DMS 273 treated with DMSO at 0.1 percent for 48 hours (cell line): ENCODE measurements at regions not wholly inside any gene's neighbourhood (a gene's known extent, or its start where the extent isn't known, plus 50 kb on each side); places are given as distances from the start of the nearest gene placed in this dataset.
"Not testable (repeated sequence)": the region's sequence is repeated elsewhere in the genome, so short reads cannot be mapped to it uniquely, and the experiment has no call there.

Source experiments
- DNase-seq: peaks from one replicate; lab custom pipeline; 2025; lab: John Stamatoyannopoulos, UW

GRCh38 chr22:48403521-48404403 is 1423.9 kb downstream of the BRD1 start:
- no peak for DNase-seq

DNA sequence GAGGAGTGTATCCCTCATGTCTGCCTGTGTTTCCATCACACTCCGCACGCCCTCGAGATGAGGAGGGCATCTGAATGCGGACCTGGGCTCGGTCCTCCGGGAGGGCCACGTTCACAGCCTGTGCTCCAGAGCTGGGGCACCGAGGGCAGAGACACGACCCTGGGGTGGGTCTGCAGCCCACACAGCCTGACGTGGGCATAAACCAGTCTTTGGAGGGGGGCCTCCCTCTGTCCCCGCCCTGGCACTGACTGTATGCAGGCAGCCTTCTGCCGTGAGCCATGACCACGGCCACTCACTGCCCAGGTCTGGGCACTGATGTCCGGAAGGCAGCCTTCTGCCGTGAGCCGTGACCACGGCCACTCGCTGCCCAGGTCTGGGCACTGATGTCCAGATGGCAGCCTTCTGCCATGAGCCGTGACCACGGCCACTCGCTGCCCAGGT is 1425.1 kb downstream of the BRD1 start:
- DNase-seq = no peak

DNA sequence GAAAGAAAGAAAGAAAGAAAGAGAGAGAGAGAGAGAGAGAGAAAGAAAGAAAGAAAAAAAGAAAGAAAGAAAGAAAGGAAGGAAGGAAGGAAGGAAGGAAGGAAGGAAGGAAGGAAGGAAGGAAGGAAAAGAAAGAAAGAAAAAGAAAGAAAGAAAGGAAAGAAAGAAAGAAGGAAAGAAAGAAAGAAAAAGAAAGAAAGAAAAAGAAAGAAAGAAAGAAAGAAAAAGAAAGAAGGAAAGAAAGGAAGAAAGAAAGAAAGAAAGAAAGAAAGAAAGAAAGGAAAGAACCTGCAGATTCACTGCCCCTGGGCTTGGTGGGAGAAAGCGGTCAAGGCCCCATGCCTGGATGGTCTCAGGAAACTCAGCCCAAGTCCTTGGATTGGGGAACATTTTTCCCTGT is 1426.2 kb downstream of the BRD1 start:
- DNase-seq = not testable (repeated sequence)

- DNase-seq = no peak
Measured at GRCh38 chr22:48398181-48398905, 1429.3 kb downstream of the BRD1 start.

GRCh38 chr22:48397531-48398180 is 1430.0 kb downstream of the BRD1 start:
- no peak for DNase-seq

- DNase-seq = no peak
Measured at GRCh38 chr22:48396785-48397530, 1430.7 kb downstream of the BRD1 start.

GRCh38 chr22:48396091-48396784 is 1431.4 kb downstream of the BRD1 start:
- DNase-seq = no peak

- no peak for DNase-seq
Measured at GRCh38 chr22:48395201-48395600, 1432.5 kb downstream of the BRD1 start.

GRCh38 chr22:48394787-48395186 is 1432.9 kb downstream of the BRD1 start:
- no peak for DNase-seq

DNA sequence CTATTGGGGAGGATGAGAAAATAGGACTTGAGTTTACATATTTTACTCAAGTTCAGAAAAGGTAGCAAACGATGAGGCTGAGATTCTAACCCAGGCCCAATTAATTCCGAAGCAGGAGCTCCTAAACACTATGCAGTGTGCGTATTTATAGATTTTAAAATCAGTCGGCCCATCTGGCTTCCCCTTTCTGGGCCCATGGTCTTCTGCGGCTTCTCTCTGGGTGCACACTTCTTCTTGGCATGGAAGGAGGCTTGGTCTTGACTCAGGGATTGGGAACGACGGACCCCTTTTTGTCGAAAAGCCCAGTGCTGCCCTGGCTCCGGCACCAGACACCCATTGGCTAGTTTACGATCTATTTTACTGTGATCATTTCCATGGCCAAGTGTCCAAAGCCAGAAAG is 1433.8 kb downstream of the BRD1 start:
- DNase-seq = no peak

DNA sequence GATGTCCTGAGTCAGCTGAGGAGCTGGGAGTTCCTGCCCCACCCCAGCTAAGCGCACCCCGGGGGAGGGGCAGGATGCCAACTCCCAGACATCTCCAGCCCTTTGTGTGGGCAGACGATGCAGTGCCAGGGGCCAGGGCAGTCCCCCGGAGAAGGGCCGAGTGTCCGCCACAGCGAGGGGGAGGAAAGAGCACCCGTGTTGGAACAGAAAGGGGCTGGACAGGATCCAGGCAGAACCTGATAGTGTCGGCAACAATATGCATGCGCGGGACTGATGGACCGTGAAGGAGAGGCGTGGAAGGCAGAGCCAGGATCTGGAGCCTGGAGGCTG is 1434.7 kb downstream of the BRD1 start:
- DNase-seq = no peak

DNA sequence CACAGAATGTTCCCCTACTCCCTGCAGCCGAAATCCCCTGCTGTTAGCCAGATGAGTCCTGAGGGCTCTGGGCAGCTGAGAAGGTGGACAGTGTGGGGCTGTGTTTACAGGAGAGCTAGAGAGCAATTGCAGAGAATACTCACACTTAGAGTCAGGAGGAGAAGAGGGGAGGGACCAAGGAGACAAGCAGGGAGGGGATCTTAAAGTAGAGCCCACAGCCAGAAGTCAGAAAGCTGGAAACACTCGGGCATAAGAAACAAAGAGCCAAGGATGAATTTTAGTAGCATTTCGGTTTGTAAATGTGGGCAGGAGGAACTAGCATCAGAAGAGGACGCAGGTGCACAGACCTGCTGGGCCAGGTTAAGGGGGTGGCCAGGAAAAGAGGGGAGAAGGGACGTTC is 1435.9 kb downstream of the BRD1 start:
- DNase-seq = no peak

- DNase-seq = no peak
Measured at GRCh38 chr22:48391171-48391711, 1436.4 kb downstream of the BRD1 start.

GRCh38 chr22:48389916-48390315 is 1437.8 kb downstream of the BRD1 start:
- no peak for DNase-seq

DNA sequence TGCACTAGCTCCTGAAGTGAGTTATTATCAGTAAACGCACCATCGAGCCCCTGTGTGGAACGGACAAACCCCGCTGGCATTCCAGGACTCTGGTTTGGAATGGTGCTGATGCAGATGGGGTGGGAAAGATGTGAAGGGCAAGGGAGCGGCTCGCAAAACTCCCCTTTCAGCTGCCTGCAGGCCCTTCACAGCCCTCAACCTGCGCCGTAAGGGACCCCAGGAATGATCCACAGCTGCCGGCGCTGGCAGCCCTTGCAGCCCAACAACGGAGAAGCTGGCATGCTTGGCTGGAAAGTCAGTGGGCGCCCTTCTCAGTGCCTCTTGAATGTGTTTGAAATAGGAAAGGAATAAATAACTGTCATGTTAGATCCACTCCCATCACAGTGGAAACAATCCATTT is 1445.5 kb downstream of the BRD1 start:
- no peak for DNase-seq

DNA sequence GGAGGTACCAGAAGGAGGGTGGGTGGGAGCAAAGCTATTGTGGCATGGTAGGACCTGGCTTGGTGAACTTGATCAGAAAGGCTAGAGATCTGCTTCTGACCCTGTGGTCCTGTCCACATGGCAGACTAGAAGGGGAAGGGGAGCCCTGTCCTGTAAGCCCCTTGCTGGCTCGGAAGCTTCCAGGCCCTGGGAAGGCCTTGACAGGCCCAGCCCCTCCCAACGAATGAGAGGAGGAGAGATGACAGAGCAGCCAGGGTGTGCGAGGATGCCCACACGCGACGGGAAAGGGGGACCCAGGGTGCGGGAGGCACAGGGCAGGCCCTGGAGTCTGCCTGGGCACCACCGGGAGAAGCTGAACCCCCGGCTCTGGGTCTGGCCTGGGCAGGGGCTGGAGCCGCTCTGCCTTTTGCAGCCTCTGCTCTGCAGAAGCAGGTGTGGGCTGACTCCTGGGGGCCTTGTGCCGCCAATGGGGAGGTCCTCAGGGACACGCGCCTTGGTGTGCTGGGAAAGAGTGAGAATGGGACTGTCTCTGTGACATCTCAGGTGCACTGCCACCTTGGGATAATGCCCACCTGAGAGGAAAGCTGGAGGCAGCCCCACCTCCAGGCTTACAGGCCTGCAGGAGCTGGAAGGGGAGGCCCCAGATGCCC is 1447.5 kb downstream of the BRD1 start:
- DNase-seq = no peak

GRCh38 chr22:48379371-48379770 is 1448.3 kb downstream of the BRD1 start:
- no peak for DNase-seq

DNA sequence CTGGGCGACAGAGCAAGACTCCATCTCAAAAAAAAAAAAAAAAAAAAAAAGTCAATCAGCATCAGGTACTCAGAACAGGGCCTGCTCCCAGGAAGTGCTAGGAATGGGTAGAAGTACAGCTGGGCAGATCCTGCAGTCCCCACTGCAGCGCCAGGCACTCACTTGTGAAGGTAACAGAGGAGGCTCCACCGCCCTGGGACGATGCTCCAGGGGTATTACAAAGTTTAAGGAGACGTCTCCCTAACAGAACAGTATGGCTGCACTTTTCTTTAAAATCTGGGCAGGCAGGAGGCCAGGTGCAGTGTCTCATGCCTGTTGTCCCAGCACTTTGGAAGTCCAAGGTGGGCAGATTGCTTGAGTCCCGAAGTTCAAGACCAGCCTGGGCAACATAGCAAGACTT is 1449.0 kb downstream of the BRD1 start:
- DNase-seq = no peak

GRCh38 chr22:48376936-48377712 is 1450.5 kb downstream of the BRD1 start:
- no peak for DNase-seq

- DNase-seq = no peak
Measured at GRCh38 chr22:48376428-48376827, 1451.2 kb downstream of the BRD1 start.
